ENCODE measurements at regions not wholly inside any gene's neighbourhood (a gene's known extent, or its start where the extent isn't known, plus 50 kb on each side); places are given as distances from the start of the nearest gene placed in this dataset.

- Histone ChIP-seq H3K4me3 (replicated peaks in 1 of 2; ENCODE audit: low read depth in 1 of 2, low read length in 2 of 2) (no peak overlapping the region), H3K9me3 (ENCODE audit: control insufficient read depth in 1 of 2, insufficient read depth in 1 of 2, low read depth in 1 of 2, low read length in 2 of 2) (no peaks in the 10 kb centered on the region), H3K9me2 (ENCODE audit: insufficient read depth) (no peaks in the 10 kb centered on the region), H3K27ac (ENCODE audit: low read depth, low read length) (no peak overlapping the region), H3K27me3 (ENCODE audit: insufficient read depth, low read length) (no peaks in the 10 kb centered on the region), H3K36me3 (ENCODE audit: control insufficient read depth in 1 of 2, insufficient read depth in 2 of 2, low read length in 2 of 2) (no peaks in the 10 kb centered on the region), H3K79me2 (ENCODE audit: insufficient read depth, low read length) (no peaks in the 10 kb centered on the region), H3K9ac (ENCODE audit: low read length) (no peak overlapping the region), H3K4me1 (ENCODE audit: control insufficient read depth in 1 of 2, insufficient read depth in 2 of 2, low read length in 2 of 2) (peaks cover 23 to 24% of the 10 kb centered on the region in 2 experiments), H4K20me1 (ENCODE audit: insufficient read depth) (no peaks in the 10 kb centered on the region), H2AFZ (ENCODE audit: low read depth, low read length, poor library complexity, severe bottlenecking) (no peak overlapping the region), H3K4me2 (ENCODE audit: low read length) (no peak overlapping the region)
- intact Hi-C loops (cut with micrococcal nuclease): no loop called here
- BruUV-seq (replicated peaks): no TSS peak
- POLR2A ChIA-PET: no interaction called here
- RAD21 ChIA-PET (ENCODE audit: low non-redundant PET in 1 of 2, low total read pairs in 2 of 2, uncharacterized antibody in 2 of 2, unreplicated experiment in 2 of 2): no interaction called here
- ATAC-seq (no peak), DNase-seq (ENCODE audit: low read depth, low spot score) (no peak)
- TF ChIP-seq ATF3 (IDR thresholded peaks at IDR 0.05): no peak
- TF ChIP-seq CBX3 (IDR thresholded peaks at IDR 0.05; ENCODE audit: low read depth): no peak
- TF ChIP-seq CEBPB (IDR thresholded peaks at IDR 0.05; ENCODE audit: low read depth): no peak
- TF ChIP-seq EGR1 (IDR thresholded peaks at IDR 0.05; ENCODE audit: low read depth): no peak
- no peak for TF ChIP-seq TCF7L2 (IDR thresholded peaks at IDR 0.05; ENCODE audit: borderline replicate concordance, extremely low read depth, insufficient read depth, insufficient read length)
- TF ChIP-seq SP1 (IDR thresholded peaks at IDR 0.05; ENCODE audit: low read depth): no peak
- TF ChIP-seq EZH2phosphoT487 (IDR thresholded peaks at IDR 0.05; ENCODE audit: borderline replicate concordance): no peak
- TF ChIP-seq EZH2 (IDR thresholded peaks at IDR 0.05): no peak
- no peak for TF ChIP-seq POLR2A (IDR thresholded peaks at IDR 0.05; ENCODE audit: borderline replicate concordance, extremely low read depth, insufficient read depth, insufficient read length)
- no peak for TF ChIP-seq ZBTB33 (IDR thresholded peaks at IDR 0.05; ENCODE audit: extremely low read depth, insufficient replicate concordance, low read length)
- no peak for TF ChIP-seq POLR2AphosphoS5 (IDR thresholded peaks at IDR 0.05; ENCODE audit: low read depth, low read length)
- no peak for TF ChIP-seq ZNF274 (IDR thresholded peaks at IDR 0.05; ENCODE audit: low read depth, low read length)
- CTCF ChIA-PET: no interaction called here
These were observed 62.2 kb downstream of the IGLL1 start for GRCh38 chr22:23517804-23518375.
